PFSK-1 (cell line): ENCODE measurements at regions not wholly inside any gene's neighbourhood (a gene's known extent, or its start where the extent isn't known, plus 50 kb on each side); places are given as distances from the start of the nearest gene placed in this dataset.

Experiments
- FOXP2 ChIP-seq: optimal IDR thresholded peaks from 2 replicates; pipeline ENCODE3; 2011; ENCODE audit warnings: borderline replicate concordance, control low read depth, inconsistent platforms; ENCODE audit not compliant: insufficient read depth; ENCODE audit errors: extremely low read length, extremely low read depth
- POLR2AphosphoS5 ChIP-seq: IDR thresholded peaks from 2 replicates; pipeline ENCODE4 v1.6.1; 2012; ENCODE audit warnings: low read depth, mild to moderate bottlenecking, control low read depth, low read length, moderate library complexity
- REST ChIP-seq, 2 experiments: IDR thresholded peaks; 2 replicates each; pipeline versions ENCODE4 v1.6.1 to v1.8.0; 2011 to 2012; ENCODE audit warnings: low read depth in 2 of 2, low read length in 2 of 2, control low read depth in 1 of 2, inconsistent platforms in 1 of 2, mild to moderate bottlenecking in 1 of 2, moderate library complexity in 1 of 2; ENCODE audit not compliant: insufficient read depth in 1 of 2
- SIN3A ChIP-seq: IDR thresholded peaks from 2 replicates; pipeline ENCODE4 v1.6.1; 2012; ENCODE audit warnings: mild to moderate bottlenecking, low read length, moderate library complexity, borderline replicate concordance; ENCODE audit not compliant: insufficient read depth
- TAF1 ChIP-seq: IDR thresholded peaks from 2 replicates; pipeline ENCODE4 v1.6.1; 2012; ENCODE audit warnings: low read length, control low read depth, borderline replicate concordance; ENCODE audit not compliant: insufficient read depth

- TF ChIP-seq FOXP2: no peak
- no peak for TF ChIP-seq TAF1
- no peak for TF ChIP-seq SIN3A
- TF ChIP-seq REST (IDR thresholded peaks at IDR 0.05; ENCODE audit: insufficient read depth in 1 of 2, low read depth in 2 of 2, low read length in 2 of 2): no peak
- no peak for TF ChIP-seq POLR2AphosphoS5
Observed at GRCh38 chr20:12593342-12593873, 415.4 kb upstream of the SPTLC3 start.

GRCh38 chr20:12594410-12595088, 414.2 kb upstream of the SPTLC3 start:
- TF ChIP-seq REST (IDR thresholded peaks at IDR 0.05; ENCODE audit: insufficient read depth in 1 of 2, low read depth in 2 of 2, low read length in 2 of 2) (no peak), FOXP2 (no peak), TAF1 (no peak), SIN3A (no peak), POLR2AphosphoS5 (no peak)

GRCh38 chr20:12595841-12596240, 412.9 kb upstream of the SPTLC3 start:
- TF ChIP-seq TAF1 (no peak), SIN3A (no peak), FOXP2 (no peak), REST (IDR thresholded peaks at IDR 0.05; ENCODE audit: insufficient read depth in 1 of 2, low read depth in 2 of 2, low read length in 2 of 2) (no peak), POLR2AphosphoS5 (no peak)

GRCh38 chr20:12596863-12597262, 411.9 kb upstream of the SPTLC3 start:
- TF ChIP-seq SIN3A (no peak), TAF1 (no peak), FOXP2 (no peak), POLR2AphosphoS5 (no peak), REST (IDR thresholded peaks at IDR 0.05; ENCODE audit: insufficient read depth in 1 of 2, low read depth in 2 of 2, low read length in 2 of 2) (no peak)
